OCI-LY1 (cell line): ENCODE measurements at regions not wholly inside any gene's neighbourhood (a gene's known extent, or its start where the extent isn't known, plus 50 kb on each side); places are given as distances from the start of the nearest gene placed in this dataset.

Source experiments
- H2AFZ ChIP-seq: fragments of 200-600 bp; sonication (generic), shearing (Covaris generic); 2 replicates; pipeline ENCODE4 v1.6.0; 2014; ENCODE audit warnings: antibody characterized with exemption, mild to moderate bottlenecking, low read length
- H3F3A ChIP-seq: fragments of 200-600 bp; sonication (generic), shearing (Covaris generic); 2 replicates; pipeline ENCODE4 v1.6.0; 2014; ENCODE audit warnings: mild to moderate bottlenecking, antibody characterized with exemption, low read length, moderate library complexity; ENCODE audit not compliant: insufficient read depth
- H3K27ac ChIP-seq: fragments of 200-600 bp; sonication (generic); 2 replicates; pipeline ENCODE4 v1.5.1; 2014; ENCODE audit warnings: low read length, mixed run types, mild to moderate bottlenecking, low read depth; ENCODE audit not compliant: poor library complexity, severe bottlenecking
- H3K27me3 ChIP-seq: fragments of 200-600 bp; sonication (generic); 2 replicates; pipeline ENCODE4 v1.6.0; 2014; ENCODE audit warnings: antibody characterized with exemption, mild to moderate bottlenecking, low read length, moderate library complexity; ENCODE audit not compliant: insufficient read depth
- H3K36me3 ChIP-seq: fragments of 200-600 bp; sonication (generic); 2 replicates; pipeline ENCODE4 v1.6.1; 2014; ENCODE audit warnings: mild to moderate bottlenecking, antibody characterized with exemption, low read length, moderate library complexity, mixed read lengths; ENCODE audit not compliant: insufficient read depth
- H3K4me1 ChIP-seq: fragments of 200-600 bp; sonication (generic); 2 replicates; pipeline ENCODE4 v1.5.1; 2014; ENCODE audit warnings: mild to moderate bottlenecking, low read length, moderate library complexity; ENCODE audit not compliant: insufficient read depth, severe bottlenecking
- H3K4me2 ChIP-seq: fragments of 200-600 bp; sonication (generic), shearing (Covaris generic); 2 replicates; pipeline ENCODE4 v1.6.1; 2014; ENCODE audit warnings: low read length
- H3K4me3 ChIP-seq: fragments of 200-600 bp; sonication (generic); 2 replicates; pipeline ENCODE4 v1.5.1; 2014; ENCODE audit warnings: low read length, low read depth, mild to moderate bottlenecking, mixed read lengths; ENCODE audit not compliant: poor library complexity, severe bottlenecking
- H3K79me2 ChIP-seq: fragments of 200-600 bp; shearing (Covaris generic); 2 replicates; pipeline ENCODE4 v1.6.1; 2016; ENCODE audit warnings: mixed run types, low read length, mixed read lengths; ENCODE audit not compliant: insufficient read depth
- H3K9ac ChIP-seq: fragments of 200-600 bp; sonication (generic), shearing (Covaris generic); 2 replicates; pipeline ENCODE4 v1.6.1; 2014; ENCODE audit warnings: mild to moderate bottlenecking, low read length, mixed read lengths
- H3K9me2 ChIP-seq: fragments of 200-600 bp; sonication (generic), shearing (Covaris generic); 2 replicates; pipeline ENCODE4 v1.6.1; 2014; ENCODE audit warnings: low read depth, mild to moderate bottlenecking, low read length, mixed read lengths
- H3K9me3 ChIP-seq: fragments of 200-600 bp; shearing (Covaris generic); 2 replicates; pipeline ENCODE4 v1.6.1; 2014; ENCODE audit warnings: low read length, mixed read lengths
- H4K20me1 ChIP-seq: fragments of 200-600 bp; sonication (generic), shearing (Covaris generic); 2 replicates; pipeline ENCODE4 v1.6.0; 2016; ENCODE audit warnings: mild to moderate bottlenecking, low read length; ENCODE audit not compliant: insufficient read depth
- EZH2 ChIP-seq: fragments of 200-600 bp; sonication (generic), shearing (Covaris generic); IDR thresholded peaks from 2 replicates; pipeline ENCODE4 v1.8.0; 2017; ENCODE audit warnings: borderline replicate concordance, mixed run types, mild to moderate bottlenecking, antibody characterized with exemption, low read length, moderate library complexity, mixed read lengths
- TF ChIP-seq, protein P1 (sequence below): fragments of 200-600 bp; sonication (generic), shearing (Covaris generic); IDR thresholded peaks from 2 replicates; pipeline ENCODE4 v1.5.1; 2017; ENCODE audit warnings: mild to moderate bottlenecking, antibody characterized with exemption, low read length, moderate library complexity, mixed read lengths

GRCh38 chr4:112793033-112793432 is 156.1 kb downstream of the LARP7 start:
- H3F3A ChIP-seq = no peaks in the 10 kb centered on the region
- H3K36me3 ChIP-seq = no peaks in the 10 kb centered on the region
- H3K27ac ChIP-seq = no peak overlapping the region
- no peaks in the 10 kb centered on the region for H3K9me2 ChIP-seq
- H2AFZ ChIP-seq = no peak overlapping the region
- TF ChIP-seq, protein P1, sequence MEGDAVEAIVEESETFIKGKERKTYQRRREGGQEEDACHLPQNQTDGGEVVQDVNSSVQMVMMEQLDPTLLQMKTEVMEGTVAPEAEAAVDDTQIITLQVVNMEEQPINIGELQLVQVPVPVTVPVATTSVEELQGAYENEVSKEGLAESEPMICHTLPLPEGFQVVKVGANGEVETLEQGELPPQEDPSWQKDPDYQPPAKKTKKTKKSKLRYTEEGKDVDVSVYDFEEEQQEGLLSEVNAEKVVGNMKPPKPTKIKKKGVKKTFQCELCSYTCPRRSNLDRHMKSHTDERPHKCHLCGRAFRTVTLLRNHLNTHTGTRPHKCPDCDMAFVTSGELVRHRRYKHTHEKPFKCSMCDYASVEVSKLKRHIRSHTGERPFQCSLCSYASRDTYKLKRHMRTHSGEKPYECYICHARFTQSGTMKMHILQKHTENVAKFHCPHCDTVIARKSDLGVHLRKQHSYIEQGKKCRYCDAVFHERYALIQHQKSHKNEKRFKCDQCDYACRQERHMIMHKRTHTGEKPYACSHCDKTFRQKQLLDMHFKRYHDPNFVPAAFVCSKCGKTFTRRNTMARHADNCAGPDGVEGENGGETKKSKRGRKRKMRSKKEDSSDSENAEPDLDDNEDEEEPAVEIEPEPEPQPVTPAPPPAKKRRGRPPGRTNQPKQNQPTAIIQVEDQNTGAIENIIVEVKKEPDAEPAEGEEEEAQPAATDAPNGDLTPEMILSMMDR = no peak
- no peak for TF ChIP-seq EZH2
- no peaks in the 10 kb centered on the region for H3K27me3 ChIP-seq
- H3K4me1 ChIP-seq = no peaks in the 10 kb centered on the region
- no peak overlapping the region for H3K9ac ChIP-seq
- H3K4me3 ChIP-seq = no peak overlapping the region
- no peak overlapping the region for H3K4me2 ChIP-seq
- H3K79me2 ChIP-seq = no peaks in the 10 kb centered on the region
- H3K9me3 ChIP-seq = no peaks in the 10 kb centered on the region
- H4K20me1 ChIP-seq = no peaks in the 10 kb centered on the region

- Histone ChIP-seq H3K9me3 (no peaks in the 10 kb centered on the region), H3F3A (no peaks in the 10 kb centered on the region), H3K27me3 (no peaks in the 10 kb centered on the region), H3K4me3 (no peak overlapping the region), H2AFZ (no peak overlapping the region), H3K79me2 (no peaks in the 10 kb centered on the region), H3K9me2 (no peaks in the 10 kb centered on the region), H3K27ac (no peak overlapping the region), H4K20me1 (no peaks in the 10 kb centered on the region), H3K9ac (no peak overlapping the region), H3K4me2 (no peak overlapping the region), H3K4me1 (no peaks in the 10 kb centered on the region), H3K36me3 (no peaks in the 10 kb centered on the region)
- TF ChIP-seq, protein P1 = no peak
- no peak for TF ChIP-seq EZH2
Observed at GRCh38 chr4:112800001-112800400, 163.1 kb downstream of the LARP7 start.

- no peak overlapping the region for H3K27ac ChIP-seq
- no peaks in the 10 kb centered on the region for H4K20me1 ChIP-seq
- H3K9ac ChIP-seq = no peak overlapping the region
- no peak overlapping the region for H3K4me2 ChIP-seq
- H3K36me3 ChIP-seq = no peaks in the 10 kb centered on the region
- no peaks in the 10 kb centered on the region for H3K9me3 ChIP-seq
- no peaks in the 10 kb centered on the region for H3K4me1 ChIP-seq
- H2AFZ ChIP-seq = no peak overlapping the region
- TF ChIP-seq EZH2 = no peak
- TF ChIP-seq, protein P1 = no peak
- no peaks in the 10 kb centered on the region for H3K9me2 ChIP-seq
- H3K79me2 ChIP-seq = no peaks in the 10 kb centered on the region
- no peaks in the 10 kb centered on the region for H3K27me3 ChIP-seq
- H3K4me3 ChIP-seq = no peak overlapping the region
- H3F3A ChIP-seq = no peaks in the 10 kb centered on the region
Observed at GRCh38 chr4:112801341-112801740, 164.4 kb downstream of the LARP7 start.
